Lower leg skin (tissue), 4 donors: ENCODE measurements at regions not wholly inside any gene's neighbourhood (a gene's known extent, or its start where the extent isn't known, plus 50 kb on each side); places are given as distances from the start of the nearest gene placed in this dataset.

ENCODE experiments used
- DNase-seq, 2 donors: peaks; one replicate each; pipeline ENCODE4 v3.0.0-alpha.2; 2019; ENCODE audit warnings: low spot score in 2 of 2
- H3K4me3 ChIP-seq: fragments of 200-600 bp; sonication (generic); 2 replicates; pipeline ENCODE4 v1.5.1; 2017; ENCODE audit warnings: mild to moderate bottlenecking, low read depth; ENCODE audit not compliant: poor library complexity, severe bottlenecking
- POLR2A ChIP-seq, 2 donors: fragments of 450-650 bp; IDR thresholded peaks; one replicate each; pipeline ENCODE4 v1.6.1; 2016 to 2017; ENCODE audit warnings: antibody characterized with exemption in 2 of 2, mild to moderate bottlenecking in 1 of 2, moderate library complexity in 1 of 2
- WGBS, 2 donors: methylation state at CpG; one replicate each; pipeline ENCODE4 v1.1.5; 2018; 5-methylcytosine and 5-hydroxymethylcytosine counted together
- intact Hi-C: fragments of 100-400 bp; cut with DNase I; formaldehyde crosslinking; loops from one replicate; pipeline ENCODE4 v1.15.0; 2023; ENCODE audit warnings: low total_unique reads
- TF ChIP-seq, protein P1 (sequence below), 3 donors: fragments of 450-650 bp; IDR thresholded peaks; one replicate each; pipeline ENCODE4 v1.5.1; 2016; ENCODE audit warnings: antibody characterized with exemption in 3 of 3, mild to moderate bottlenecking in 3 of 3, moderate library complexity in 2 of 3

DNA sequence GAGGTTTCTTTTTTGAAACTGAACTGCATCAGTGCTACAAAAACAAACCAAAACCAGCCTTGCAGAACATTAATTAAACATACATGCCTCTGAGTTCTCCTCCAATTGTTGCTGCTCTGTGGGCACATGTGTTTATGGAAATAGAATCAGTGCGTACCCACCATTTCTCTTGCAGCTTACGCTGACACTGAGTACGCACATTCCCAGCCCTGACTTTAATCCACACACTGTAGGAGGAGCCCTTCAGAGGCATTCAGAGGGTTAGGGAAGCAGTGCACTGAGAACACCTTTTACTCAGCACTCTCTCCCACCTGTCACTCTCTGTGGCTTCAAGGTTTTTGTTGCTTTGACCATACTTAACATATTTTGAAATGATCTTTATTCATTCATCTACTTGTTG is 250.5 kb upstream of the PWP1 start:
- no peak for TF ChIP-seq POLR2A (IDR thresholded peaks at IDR 0.05)
- TF ChIP-seq, protein P1, sequence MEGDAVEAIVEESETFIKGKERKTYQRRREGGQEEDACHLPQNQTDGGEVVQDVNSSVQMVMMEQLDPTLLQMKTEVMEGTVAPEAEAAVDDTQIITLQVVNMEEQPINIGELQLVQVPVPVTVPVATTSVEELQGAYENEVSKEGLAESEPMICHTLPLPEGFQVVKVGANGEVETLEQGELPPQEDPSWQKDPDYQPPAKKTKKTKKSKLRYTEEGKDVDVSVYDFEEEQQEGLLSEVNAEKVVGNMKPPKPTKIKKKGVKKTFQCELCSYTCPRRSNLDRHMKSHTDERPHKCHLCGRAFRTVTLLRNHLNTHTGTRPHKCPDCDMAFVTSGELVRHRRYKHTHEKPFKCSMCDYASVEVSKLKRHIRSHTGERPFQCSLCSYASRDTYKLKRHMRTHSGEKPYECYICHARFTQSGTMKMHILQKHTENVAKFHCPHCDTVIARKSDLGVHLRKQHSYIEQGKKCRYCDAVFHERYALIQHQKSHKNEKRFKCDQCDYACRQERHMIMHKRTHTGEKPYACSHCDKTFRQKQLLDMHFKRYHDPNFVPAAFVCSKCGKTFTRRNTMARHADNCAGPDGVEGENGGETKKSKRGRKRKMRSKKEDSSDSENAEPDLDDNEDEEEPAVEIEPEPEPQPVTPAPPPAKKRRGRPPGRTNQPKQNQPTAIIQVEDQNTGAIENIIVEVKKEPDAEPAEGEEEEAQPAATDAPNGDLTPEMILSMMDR (IDR thresholded peaks at IDR 0.05): no peak
- H3K4me3 ChIP-seq: no peak overlapping the region
- intact Hi-C loops: no loop called here
- 90 to 91% methylated on average over 3 of the region's 3 CpGs for WGBS, 2 donors
- DNase-seq: no peak

DNA sequence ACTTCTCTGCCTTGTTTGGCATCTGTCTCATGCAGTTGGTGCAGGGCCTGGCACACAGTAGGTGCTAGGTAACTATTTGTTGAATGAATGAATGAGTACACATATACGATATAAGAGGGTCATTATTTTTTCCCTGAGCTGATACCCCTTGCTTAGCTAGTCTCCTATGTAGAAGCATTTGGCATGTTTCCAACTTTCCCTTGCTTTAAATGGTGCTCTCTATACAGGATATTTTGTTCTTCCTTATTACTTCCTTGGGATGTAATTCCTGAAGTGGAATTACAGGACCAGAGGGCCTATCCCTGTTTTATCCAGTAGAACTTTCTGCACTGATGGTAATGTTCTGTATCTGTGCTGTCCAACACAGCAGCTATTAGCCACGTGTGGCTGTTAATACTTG is 250.1 kb upstream of the PWP1 start:
- intact Hi-C loops: no loop called here
- H3K4me3 ChIP-seq: no peak overlapping the region
- 69 to 77% methylated on average over 2 of the region's 2 CpGs for WGBS, 2 donors
- DNase-seq: no peak
- TF ChIP-seq, protein P1 (IDR thresholded peaks at IDR 0.05): no peak
- no peak for TF ChIP-seq POLR2A (IDR thresholded peaks at IDR 0.05)

DNA sequence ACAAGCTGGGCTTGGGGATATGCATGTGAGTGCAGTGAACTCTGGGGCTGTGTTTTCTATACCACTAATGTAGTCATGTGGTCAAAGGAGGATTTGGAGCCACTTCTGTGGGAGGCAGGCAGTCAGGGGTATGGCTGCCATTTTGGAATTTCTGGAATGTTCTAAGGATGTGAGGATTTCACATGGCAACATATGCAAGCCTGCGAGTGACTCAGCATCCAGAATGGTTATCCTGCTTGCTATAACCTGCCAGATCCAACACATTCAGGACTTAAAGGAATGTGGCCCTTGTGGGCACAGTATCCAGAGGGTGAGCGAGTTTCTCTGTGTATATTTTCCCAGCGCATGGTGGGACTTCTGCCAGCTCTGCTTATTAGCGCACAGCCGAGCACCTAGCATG is 249.2 kb upstream of the PWP1 start:
- peak in 1 of 2 donors; percentile 23 for DNase-seq
- intact Hi-C loops: no loop called here
- H3K4me3 ChIP-seq: no peak overlapping the region
- TF ChIP-seq POLR2A (IDR thresholded peaks at IDR 0.05): no peak
- TF ChIP-seq, protein P1 (IDR thresholded peaks at IDR 0.05): no peak
- WGBS, 2 donors: 38 to 68% methylated on average over 5 of the region's 5 CpGs

DNA sequence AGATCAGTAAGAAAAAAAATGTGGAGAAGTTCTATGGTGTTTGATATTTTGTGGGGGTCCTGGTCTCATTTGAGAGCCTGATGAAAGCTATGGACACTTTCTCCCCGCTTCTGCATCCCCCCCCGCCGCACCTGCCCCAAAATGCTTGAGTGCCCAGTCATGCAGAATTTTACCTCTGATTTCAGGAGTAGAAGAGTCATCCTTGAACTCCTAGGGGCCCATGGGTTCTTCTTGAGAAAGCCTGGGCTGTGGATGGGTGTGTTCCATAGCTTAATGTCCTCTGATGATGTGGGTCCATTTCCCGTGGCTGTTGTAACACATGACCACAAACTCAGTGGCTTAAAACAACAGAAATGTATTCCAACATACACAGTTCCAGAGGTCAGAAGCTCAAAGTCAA is 248.8 kb upstream of the PWP1 start:
- TF ChIP-seq, protein P1 (IDR thresholded peaks at IDR 0.05): no peak
- TF ChIP-seq POLR2A (IDR thresholded peaks at IDR 0.05): no peak
- H3K4me3 ChIP-seq: no peak overlapping the region
- DNase-seq: no peak
- 87 to 91% methylated on average over 4 of the region's 4 CpGs for WGBS, 2 donors
- intact Hi-C loops: no loop called here

DNA sequence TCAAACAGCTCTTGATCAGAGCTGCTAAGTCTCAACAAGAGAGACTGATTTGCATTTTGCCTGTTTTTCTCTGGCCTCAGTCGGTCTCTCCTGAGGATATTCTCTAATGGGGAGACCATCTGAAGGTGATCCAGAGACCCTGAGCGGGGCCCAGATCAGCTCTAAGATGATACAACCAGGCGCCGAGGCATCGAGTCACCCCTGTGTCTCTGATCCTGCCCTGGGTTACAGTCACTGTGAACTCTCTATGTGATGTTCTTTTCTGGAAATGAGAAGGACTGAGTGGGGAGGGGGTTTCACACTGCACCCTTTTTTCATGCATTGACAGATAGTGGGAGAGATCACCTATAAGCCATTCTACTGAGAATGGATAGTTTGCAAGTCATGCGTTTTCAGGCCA is 247.6 kb upstream of the PWP1 start:
- 91 to 92% methylated on average over 6 of the region's 6 CpGs for WGBS, 2 donors
- no peak for DNase-seq
- intact Hi-C loops: no loop called here
- no peak for TF ChIP-seq POLR2A (IDR thresholded peaks at IDR 0.05)
- TF ChIP-seq, protein P1 (IDR thresholded peaks at IDR 0.05): no peak
- H3K4me3 ChIP-seq: no peak overlapping the region

DNA sequence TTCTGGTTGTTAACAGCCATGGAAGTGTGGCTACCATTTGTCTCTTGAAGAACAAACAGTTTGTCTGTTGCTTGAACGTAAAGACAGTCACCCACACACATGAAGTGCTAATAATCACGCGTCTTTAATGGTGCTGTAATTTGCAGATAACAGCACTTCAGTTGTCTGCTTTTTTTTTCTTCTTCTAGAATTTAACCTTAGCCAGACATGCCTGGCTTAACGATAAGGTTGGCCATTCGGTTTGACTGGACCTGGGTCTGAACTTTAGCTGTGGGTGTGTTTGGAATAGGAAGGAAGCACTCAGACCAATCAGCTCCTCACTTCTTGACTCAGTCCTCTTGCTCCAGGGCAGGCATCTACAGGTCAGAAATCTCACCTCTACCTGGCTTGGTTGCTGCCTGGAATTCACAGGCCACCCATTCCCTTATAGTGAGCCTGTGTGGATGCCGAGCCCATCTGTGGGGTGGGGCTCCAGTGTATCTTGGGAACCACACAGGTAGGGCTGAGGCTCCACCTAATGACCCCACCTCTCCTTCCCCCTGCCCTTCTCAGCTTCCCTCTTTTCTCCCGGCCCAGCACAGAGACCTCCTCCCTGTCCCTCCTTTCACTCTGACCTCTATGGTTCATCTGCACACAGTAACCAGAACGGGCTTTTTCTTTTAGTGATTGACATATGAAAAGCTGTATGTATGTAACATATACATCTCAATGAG is 246.4 kb upstream of the PWP1 start:
- intact Hi-C loops: no loop called here
- TF ChIP-seq, protein P1 (IDR thresholded peaks at IDR 0.05): no peak
- TF ChIP-seq POLR2A (IDR thresholded peaks at IDR 0.05): no peak
- no peak overlapping the region for H3K4me3 ChIP-seq
- 73% methylated on average over 8 of the region's 8 CpGs for WGBS, 2 donors
- DNase-seq: no peak
